HCT116 (cell line): ENCODE measurements at regions not wholly inside any gene's neighbourhood (a gene's known extent, or its start where the extent isn't known, plus 50 kb on each side); places are given as distances from the start of the nearest gene placed in this dataset.

Experiments
- ATAC-seq: fragments of 200-7000 bp; cut with Tn5 transposase; 2 replicates; pipeline ENCODE4 v1.9.1; 2020; ENCODE audit warnings: mild to moderate bottlenecking, moderate library complexity
- BruUV-seq: library from RNA; stranded (reverse); fragments of 400-500 nt; replicated peaks from 2 replicates; lab custom pipeline; 2021; lab: Mats Ljungman, UMichigan
- CTCF ChIA-PET: fragments of 300-600 bp; sonication (Branson Sonifier 250); formaldehyde crosslinking; loops from one replicate; lab custom pipeline; 2021; ENCODE audit warnings: antibody characterized with exemption; lab: Charles Lee
- POLR2A ChIA-PET: fragments of 300-600, 350-600 bp; sonication (Branson Sonifier 250); formaldehyde crosslinking; loops from one replicate; lab custom pipeline; 2021; ENCODE audit warnings: antibody characterized with exemption; lab: Charles Lee
- RAD21 ChIA-PET, 2 experiments: fragments of 300-600 bp; sonication (Branson Sonifier 250); formaldehyde crosslinking; loops; one replicate each; lab custom pipeline; 2023; ENCODE audit warnings: low total read pairs in 2 of 2; ENCODE audit not compliant: uncharacterized antibody in 2 of 2, unreplicated experiment in 2 of 2, low non-redundant PET in 1 of 2; lab: Charles Lee
- DNase-seq: peaks from one replicate; pipeline ENCODE4 v3.0.0-alpha.2; 2010; ENCODE audit warnings: low read depth, low spot score
- H2AFZ ChIP-seq: fragments of 200-600 bp; shearing (Covaris generic), sonication (generic); 2 replicates; pipeline ENCODE4 v1.6.1; 2017; ENCODE audit warnings: low read depth, mixed run types, mixed read lengths, antibody characterized with exemption, low read length; ENCODE audit not compliant: poor library complexity, severe bottlenecking
- H3K27ac ChIP-seq: 2 replicates; pipeline ENCODE4 v1.5.1; 2012; ENCODE audit warnings: low read depth, low read length
- H3K27me3 ChIP-seq: fragments of 200-600 bp; sonication (generic); 2 replicates; pipeline ENCODE4 v1.6.1; 2016; ENCODE audit warnings: mixed run types, low read length, mixed read lengths; ENCODE audit not compliant: insufficient read depth
- H3K36me3 ChIP-seq, 2 experiments: fragments of 200-500 bp in 1 of 2; fragments of 200-600 bp in 1 of 2; sonication (Bioruptor generic) in 1 of 2; sonication (generic) in 1 of 2; 2 replicates each; pipeline versions ENCODE4 v1.5.1 to v1.6.1; 2014 to 2016; ENCODE audit warnings: low read length in 2 of 2, inconsistent platforms in 1 of 2, mixed read lengths in 1 of 2, mixed run types in 1 of 2; ENCODE audit not compliant: insufficient read depth in 2 of 2, control insufficient read depth in 1 of 2
- H3K4me1 ChIP-seq, 2 experiments: fragments of 200-600 bp in 1 of 2; sonication (generic) in 1 of 2; 2 replicates each; pipeline versions ENCODE4 v1.5.1 to v1.6.1; 2012 to 2017; ENCODE audit warnings: low read length in 2 of 2, inconsistent platforms in 1 of 2, mild to moderate bottlenecking in 1 of 2, mixed read lengths in 1 of 2, mixed run types in 1 of 2, moderate library complexity in 1 of 2; ENCODE audit not compliant: insufficient read depth in 2 of 2, control insufficient read depth in 1 of 2
- H3K4me2 ChIP-seq: fragments of 200-600 bp; sonication (generic); 2 replicates; pipeline ENCODE4 v1.6.1; 2017; ENCODE audit warnings: mixed run types, low read length, mixed read lengths
- H3K4me3 ChIP-seq, 2 experiments: fragments of 200-600 bp in 1 of 2; sonication (generic) in 1 of 2; replicated peaks in 1 of 2; 2 replicates each; pipeline ENCODE4 v1.5.1; 2011 to 2016; ENCODE audit warnings: low read length in 2 of 2, control low read depth in 1 of 2, low read depth in 1 of 2, mild to moderate bottlenecking in 1 of 2, mixed read lengths in 1 of 2, mixed run types in 1 of 2
- H3K79me2 ChIP-seq: fragments of 200-600 bp; sonication (generic); 2 replicates; pipeline ENCODE4 v1.6.1; 2017; ENCODE audit warnings: mild to moderate bottlenecking, mixed run types, low read length, moderate library complexity, mixed read lengths; ENCODE audit not compliant: insufficient read depth
- H3K9ac ChIP-seq: fragments of 200-600 bp; sonication (generic); 2 replicates; pipeline ENCODE4 v1.6.1; 2016; ENCODE audit warnings: low read length, mixed read lengths
- H3K9me2 ChIP-seq: fragments of 200-600 bp; sonication (generic), shearing (Covaris generic); 2 replicates; pipeline ENCODE4 v1.6.1; 2017; ENCODE audit warnings: mixed run types, mild to moderate bottlenecking, moderate library complexity; ENCODE audit not compliant: insufficient read depth
- H3K9me3 ChIP-seq, 2 experiments: fragments of 200-500 bp in 1 of 2; fragments of 200-600 bp in 1 of 2; sonication (Bioruptor generic) in 1 of 2; sonication (generic) in 1 of 2; 2 replicates each; pipeline ENCODE4 v1.6.1; 2014 to 2017; ENCODE audit warnings: low read length in 2 of 2, mixed read lengths in 2 of 2, inconsistent platforms in 1 of 2, low read depth in 1 of 2, mild to moderate bottlenecking in 1 of 2, mixed run types in 1 of 2, moderate library complexity in 1 of 2; ENCODE audit not compliant: control insufficient read depth in 1 of 2, insufficient read depth in 1 of 2
- H4K20me1 ChIP-seq: fragments of 200-600 bp; sonication (generic), shearing (Covaris generic); 2 replicates; pipeline ENCODE4 v1.6.1; 2017; ENCODE audit warnings: mixed run types, mild to moderate bottlenecking, moderate library complexity; ENCODE audit not compliant: insufficient read depth
- CEBPB ChIP-seq: IDR thresholded peaks from 2 replicates; pipeline ENCODE4 v1.6.1; 2012; ENCODE audit warnings: low read depth
- EGR1 ChIP-seq: IDR thresholded peaks from 2 replicates; pipeline ENCODE4 v1.6.1; 2012; ENCODE audit warnings: low read depth
- ELF1 ChIP-seq: IDR thresholded peaks from 2 replicates; pipeline ENCODE4 v1.6.1; 2012; ENCODE audit warnings: low read depth, borderline replicate concordance
- FOSL1 ChIP-seq: IDR thresholded peaks from 2 replicates; pipeline ENCODE4 v1.6.1; 2012; ENCODE audit warnings: low read depth
- JUND ChIP-seq: IDR thresholded peaks from 2 replicates; pipeline ENCODE4 v1.6.1; 2012
- POLR2A ChIP-seq: IDR thresholded peaks from 2 replicates; pipeline ENCODE4 v1.7.0; 2011; ENCODE audit warnings: borderline replicate concordance; ENCODE audit not compliant: insufficient read depth, insufficient read length; ENCODE audit errors: extremely low read depth
- POLR2AphosphoS5 ChIP-seq: IDR thresholded peaks from 2 replicates; pipeline ENCODE4 v1.6.1; 2011; ENCODE audit warnings: mild to moderate bottlenecking, low read depth, low read length, moderate library complexity
- RAD21 ChIP-seq: IDR thresholded peaks from 2 replicates; pipeline ENCODE4 v1.6.1; 2012; ENCODE audit warnings: low read depth, mild to moderate bottlenecking
- SIN3A ChIP-seq: IDR thresholded peaks from 2 replicates; pipeline ENCODE4 v1.6.1; 2012; ENCODE audit warnings: low read depth
- SP1 ChIP-seq: IDR thresholded peaks from 2 replicates; pipeline ENCODE4 v1.6.1; 2012; ENCODE audit warnings: low read depth
- TCF7L2 ChIP-seq: IDR thresholded peaks from 2 replicates; pipeline ENCODE4 v1.7.0; 2011; ENCODE audit warnings: borderline replicate concordance, inconsistent platforms; ENCODE audit not compliant: insufficient read depth, insufficient read length; ENCODE audit errors: extremely low read depth
- ZFX ChIP-seq: fragments of 450-650 bp; IDR thresholded peaks from 2 replicates; pipeline ENCODE4 v1.6.1; 2017
- ZNF274 ChIP-seq: fragments of 200-500 bp; sonication (Bioruptor generic); IDR thresholded peaks from 2 replicates; pipeline ENCODE4 v1.6.1; 2014; ENCODE audit warnings: mild to moderate bottlenecking, low read depth, low read length, inconsistent platforms
- intact Hi-C: fragments of 100-400 bp; cut with micrococcal nuclease; formaldehyde crosslinking; loops from 2 replicates; pipeline ENCODE4 v1.10.0; 2022
- TF ChIP-seq, protein P1 (sequence below), 3 experiments: fragments of 200-600 bp in 1 of 3; sonication (generic) in 1 of 3; IDR thresholded peaks in 2 of 3; conservative IDR thresholded peaks in 1 of 3; 2 replicates each; pipeline ENCODE4 v1.5.1; 2012 to 2017; ENCODE audit warnings: low read depth in 2 of 3, low read length in 2 of 3, antibody characterized with exemption in 1 of 3, borderline replicate concordance in 1 of 3, control low read depth in 1 of 3, mild to moderate bottlenecking in 1 of 3, mixed read lengths in 1 of 3, mixed run types in 1 of 3, moderate library complexity in 1 of 3; ENCODE audit not compliant: insufficient read depth in 1 of 3
- TF ChIP-seq, protein P2 (sequence below): IDR thresholded peaks from 2 replicates; pipeline ENCODE4 v1.6.1; 2012; ENCODE audit warnings: low read depth
- TF ChIP-seq, protein P3 (sequence below): IDR thresholded peaks from 2 replicates; pipeline ENCODE4 v1.6.1; 2011; ENCODE audit warnings: mild to moderate bottlenecking, low read length, moderate library complexity; ENCODE audit not compliant: insufficient replicate concordance; ENCODE audit errors: extremely low read depth

DNA sequence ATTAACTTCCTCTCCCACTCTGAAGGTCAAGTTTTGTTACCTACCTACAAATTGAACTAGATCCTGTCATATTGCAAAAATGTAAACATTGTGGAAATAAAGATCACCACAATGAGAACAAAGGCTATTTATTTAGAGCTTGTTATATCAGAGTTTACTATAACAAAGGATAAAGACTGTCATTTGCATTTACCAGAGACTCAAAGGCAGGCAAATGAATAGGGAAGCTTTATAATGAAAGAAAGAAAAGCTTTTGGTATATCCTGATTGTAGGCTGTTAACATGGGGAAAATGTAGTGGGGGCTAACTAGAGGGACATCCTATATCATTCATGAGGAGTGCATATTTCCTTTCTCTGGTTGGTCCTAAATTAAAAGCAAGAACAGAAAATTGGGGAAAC, 403.5 kb upstream of the TYRP1 start:
- Histone ChIP-seq H3K79me2 (no peaks in the 10 kb centered on the region), H3K36me3 (no peaks in the 10 kb centered on the region)
- CTCF ChIA-PET = no interaction called here
- no peak for ATAC-seq
- no peak for TF ChIP-seq ELF1
- TF ChIP-seq POLR2A = no peak
- TF ChIP-seq, protein P1, sequence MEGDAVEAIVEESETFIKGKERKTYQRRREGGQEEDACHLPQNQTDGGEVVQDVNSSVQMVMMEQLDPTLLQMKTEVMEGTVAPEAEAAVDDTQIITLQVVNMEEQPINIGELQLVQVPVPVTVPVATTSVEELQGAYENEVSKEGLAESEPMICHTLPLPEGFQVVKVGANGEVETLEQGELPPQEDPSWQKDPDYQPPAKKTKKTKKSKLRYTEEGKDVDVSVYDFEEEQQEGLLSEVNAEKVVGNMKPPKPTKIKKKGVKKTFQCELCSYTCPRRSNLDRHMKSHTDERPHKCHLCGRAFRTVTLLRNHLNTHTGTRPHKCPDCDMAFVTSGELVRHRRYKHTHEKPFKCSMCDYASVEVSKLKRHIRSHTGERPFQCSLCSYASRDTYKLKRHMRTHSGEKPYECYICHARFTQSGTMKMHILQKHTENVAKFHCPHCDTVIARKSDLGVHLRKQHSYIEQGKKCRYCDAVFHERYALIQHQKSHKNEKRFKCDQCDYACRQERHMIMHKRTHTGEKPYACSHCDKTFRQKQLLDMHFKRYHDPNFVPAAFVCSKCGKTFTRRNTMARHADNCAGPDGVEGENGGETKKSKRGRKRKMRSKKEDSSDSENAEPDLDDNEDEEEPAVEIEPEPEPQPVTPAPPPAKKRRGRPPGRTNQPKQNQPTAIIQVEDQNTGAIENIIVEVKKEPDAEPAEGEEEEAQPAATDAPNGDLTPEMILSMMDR (IDR thresholded peaks at IDR 0.05 in 2 of 3, conservative IDR thresholded peaks at IDR 0.05 in 1 of 3; ENCODE audit: borderline replicate concordance in 1 of 3, insufficient read depth in 1 of 3, low read depth in 2 of 3, low read length in 2 of 3) = no peak
- TF ChIP-seq JUND = no peak
- no peak for TF ChIP-seq RAD21
- TF ChIP-seq CEBPB = no peak
- no peak for TF ChIP-seq EGR1
- TF ChIP-seq SP1 = no peak
- no peak for TF ChIP-seq TCF7L2
- TF ChIP-seq FOSL1 = no peak
- TF ChIP-seq, protein P2, sequence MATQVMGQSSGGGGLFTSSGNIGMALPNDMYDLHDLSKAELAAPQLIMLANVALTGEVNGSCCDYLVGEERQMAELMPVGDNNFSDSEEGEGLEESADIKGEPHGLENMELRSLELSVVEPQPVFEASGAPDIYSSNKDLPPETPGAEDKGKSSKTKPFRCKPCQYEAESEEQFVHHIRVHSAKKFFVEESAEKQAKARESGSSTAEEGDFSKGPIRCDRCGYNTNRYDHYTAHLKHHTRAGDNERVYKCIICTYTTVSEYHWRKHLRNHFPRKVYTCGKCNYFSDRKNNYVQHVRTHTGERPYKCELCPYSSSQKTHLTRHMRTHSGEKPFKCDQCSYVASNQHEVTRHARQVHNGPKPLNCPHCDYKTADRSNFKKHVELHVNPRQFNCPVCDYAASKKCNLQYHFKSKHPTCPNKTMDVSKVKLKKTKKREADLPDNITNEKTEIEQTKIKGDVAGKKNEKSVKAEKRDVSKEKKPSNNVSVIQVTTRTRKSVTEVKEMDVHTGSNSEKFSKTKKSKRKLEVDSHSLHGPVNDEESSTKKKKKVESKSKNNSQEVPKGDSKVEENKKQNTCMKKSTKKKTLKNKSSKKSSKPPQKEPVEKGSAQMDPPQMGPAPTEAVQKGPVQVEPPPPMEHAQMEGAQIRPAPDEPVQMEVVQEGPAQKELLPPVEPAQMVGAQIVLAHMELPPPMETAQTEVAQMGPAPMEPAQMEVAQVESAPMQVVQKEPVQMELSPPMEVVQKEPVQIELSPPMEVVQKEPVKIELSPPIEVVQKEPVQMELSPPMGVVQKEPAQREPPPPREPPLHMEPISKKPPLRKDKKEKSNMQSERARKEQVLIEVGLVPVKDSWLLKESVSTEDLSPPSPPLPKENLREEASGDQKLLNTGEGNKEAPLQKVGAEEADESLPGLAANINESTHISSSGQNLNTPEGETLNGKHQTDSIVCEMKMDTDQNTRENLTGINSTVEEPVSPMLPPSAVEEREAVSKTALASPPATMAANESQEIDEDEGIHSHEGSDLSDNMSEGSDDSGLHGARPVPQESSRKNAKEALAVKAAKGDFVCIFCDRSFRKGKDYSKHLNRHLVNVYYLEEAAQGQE = no peak
- TF ChIP-seq ZNF274 = no peak
- TF ChIP-seq SIN3A = no peak
- no peak for TF ChIP-seq ZFX
- TF ChIP-seq, protein P3, sequence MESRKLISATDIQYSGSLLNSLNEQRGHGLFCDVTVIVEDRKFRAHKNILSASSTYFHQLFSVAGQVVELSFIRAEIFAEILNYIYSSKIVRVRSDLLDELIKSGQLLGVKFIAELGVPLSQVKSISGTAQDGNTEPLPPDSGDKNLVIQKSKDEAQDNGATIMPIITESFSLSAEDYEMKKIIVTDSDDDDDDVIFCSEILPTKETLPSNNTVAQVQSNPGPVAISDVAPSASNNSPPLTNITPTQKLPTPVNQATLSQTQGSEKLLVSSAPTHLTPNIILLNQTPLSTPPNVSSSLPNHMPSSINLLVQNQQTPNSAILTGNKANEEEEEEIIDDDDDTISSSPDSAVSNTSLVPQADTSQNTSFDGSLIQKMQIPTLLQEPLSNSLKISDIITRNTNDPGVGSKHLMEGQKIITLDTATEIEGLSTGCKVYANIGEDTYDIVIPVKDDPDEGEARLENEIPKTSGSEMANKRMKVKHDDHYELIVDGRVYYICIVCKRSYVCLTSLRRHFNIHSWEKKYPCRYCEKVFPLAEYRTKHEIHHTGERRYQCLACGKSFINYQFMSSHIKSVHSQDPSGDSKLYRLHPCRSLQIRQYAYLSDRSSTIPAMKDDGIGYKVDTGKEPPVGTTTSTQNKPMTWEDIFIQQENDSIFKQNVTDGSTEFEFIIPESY = no peak
- TF ChIP-seq POLR2AphosphoS5 = no peak
- TF ChIP-seq, all 23 proteins: peak for 0
- Histone ChIP-seq H4K20me1 (no peaks in the 10 kb centered on the region), H3K9me2 (no peaks in the 10 kb centered on the region), H2AFZ (no peak overlapping the region), H3K9ac (no peak overlapping the region), H3K4me1 (no peaks in the 10 kb centered on the region), H3K4me2 (no peak overlapping the region), H3K27ac (no peak overlapping the region), H3K4me3 (no peak overlapping the region), H3K27me3 (no peaks in the 10 kb centered on the region), H3K9me3 (peaks cover 7 to 16% of the 10 kb centered on the region in 2 experiments; a peak in 2 of 4 replicates)
- no peak for DNase-seq
- no TSS peak for BruUV-seq
- ChIA-PET POLR2A (no interaction called here), RAD21 (no interaction called here)
- intact Hi-C loops = no loop called here
